PFSK-1 (cell line): ENCODE measurements at regions not wholly inside any gene's neighbourhood (a gene's known extent, or its start where the extent isn't known, plus 50 kb on each side); places are given as distances from the start of the nearest gene placed in this dataset.

Source experiments
- FOXP2 ChIP-seq: optimal IDR thresholded peaks from 2 replicates; pipeline ENCODE3; 2011; ENCODE audit warnings: borderline replicate concordance, control low read depth, inconsistent platforms; ENCODE audit not compliant: insufficient read depth; ENCODE audit errors: extremely low read length, extremely low read depth
- POLR2AphosphoS5 ChIP-seq: IDR thresholded peaks from 2 replicates; pipeline ENCODE4 v1.6.1; 2012; ENCODE audit warnings: low read depth, mild to moderate bottlenecking, control low read depth, low read length, moderate library complexity
- SIN3A ChIP-seq: IDR thresholded peaks from 2 replicates; pipeline ENCODE4 v1.6.1; 2012; ENCODE audit warnings: mild to moderate bottlenecking, low read length, moderate library complexity, borderline replicate concordance; ENCODE audit not compliant: insufficient read depth
- TAF1 ChIP-seq: IDR thresholded peaks from 2 replicates; pipeline ENCODE4 v1.6.1; 2012; ENCODE audit warnings: low read length, control low read depth, borderline replicate concordance; ENCODE audit not compliant: insufficient read depth
- TF ChIP-seq, protein P1 (sequence below), 2 experiments: IDR thresholded peaks; 2 replicates each; pipeline versions ENCODE4 v1.6.1 to v1.8.0; 2011 to 2012; ENCODE audit warnings: low read depth in 2 of 2, low read length in 2 of 2, control low read depth in 1 of 2, inconsistent platforms in 1 of 2, mild to moderate bottlenecking in 1 of 2, moderate library complexity in 1 of 2; ENCODE audit not compliant: insufficient read depth in 1 of 2

DNA sequence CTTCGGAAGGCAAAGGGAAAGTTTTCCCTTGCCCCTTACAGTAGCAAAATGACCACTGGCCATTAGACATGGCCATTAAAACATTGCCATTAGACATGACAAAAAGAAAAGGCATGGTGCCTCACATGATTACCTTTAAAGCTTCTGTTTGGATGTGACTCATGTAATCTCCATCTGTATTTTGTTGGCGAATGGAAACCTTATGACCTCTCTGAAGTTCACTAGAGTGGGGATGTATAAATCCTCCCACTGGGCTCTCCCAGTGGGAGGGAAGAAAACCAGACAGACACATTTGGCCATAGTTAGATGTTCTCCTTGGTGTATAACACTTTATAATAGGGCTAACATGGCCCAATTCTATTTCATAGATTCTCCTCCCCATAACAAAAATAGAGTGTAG lies 152.6 kb downstream of the MAGEB17 start:
- TF ChIP-seq TAF1 (no peak), SIN3A (no peak), POLR2AphosphoS5 (no peak), FOXP2 (no peak)
- TF ChIP-seq, protein P1, sequence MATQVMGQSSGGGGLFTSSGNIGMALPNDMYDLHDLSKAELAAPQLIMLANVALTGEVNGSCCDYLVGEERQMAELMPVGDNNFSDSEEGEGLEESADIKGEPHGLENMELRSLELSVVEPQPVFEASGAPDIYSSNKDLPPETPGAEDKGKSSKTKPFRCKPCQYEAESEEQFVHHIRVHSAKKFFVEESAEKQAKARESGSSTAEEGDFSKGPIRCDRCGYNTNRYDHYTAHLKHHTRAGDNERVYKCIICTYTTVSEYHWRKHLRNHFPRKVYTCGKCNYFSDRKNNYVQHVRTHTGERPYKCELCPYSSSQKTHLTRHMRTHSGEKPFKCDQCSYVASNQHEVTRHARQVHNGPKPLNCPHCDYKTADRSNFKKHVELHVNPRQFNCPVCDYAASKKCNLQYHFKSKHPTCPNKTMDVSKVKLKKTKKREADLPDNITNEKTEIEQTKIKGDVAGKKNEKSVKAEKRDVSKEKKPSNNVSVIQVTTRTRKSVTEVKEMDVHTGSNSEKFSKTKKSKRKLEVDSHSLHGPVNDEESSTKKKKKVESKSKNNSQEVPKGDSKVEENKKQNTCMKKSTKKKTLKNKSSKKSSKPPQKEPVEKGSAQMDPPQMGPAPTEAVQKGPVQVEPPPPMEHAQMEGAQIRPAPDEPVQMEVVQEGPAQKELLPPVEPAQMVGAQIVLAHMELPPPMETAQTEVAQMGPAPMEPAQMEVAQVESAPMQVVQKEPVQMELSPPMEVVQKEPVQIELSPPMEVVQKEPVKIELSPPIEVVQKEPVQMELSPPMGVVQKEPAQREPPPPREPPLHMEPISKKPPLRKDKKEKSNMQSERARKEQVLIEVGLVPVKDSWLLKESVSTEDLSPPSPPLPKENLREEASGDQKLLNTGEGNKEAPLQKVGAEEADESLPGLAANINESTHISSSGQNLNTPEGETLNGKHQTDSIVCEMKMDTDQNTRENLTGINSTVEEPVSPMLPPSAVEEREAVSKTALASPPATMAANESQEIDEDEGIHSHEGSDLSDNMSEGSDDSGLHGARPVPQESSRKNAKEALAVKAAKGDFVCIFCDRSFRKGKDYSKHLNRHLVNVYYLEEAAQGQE (IDR thresholded peaks at IDR 0.05; ENCODE audit: insufficient read depth in 1 of 2, low read depth in 2 of 2, low read length in 2 of 2): no peak

DNA sequence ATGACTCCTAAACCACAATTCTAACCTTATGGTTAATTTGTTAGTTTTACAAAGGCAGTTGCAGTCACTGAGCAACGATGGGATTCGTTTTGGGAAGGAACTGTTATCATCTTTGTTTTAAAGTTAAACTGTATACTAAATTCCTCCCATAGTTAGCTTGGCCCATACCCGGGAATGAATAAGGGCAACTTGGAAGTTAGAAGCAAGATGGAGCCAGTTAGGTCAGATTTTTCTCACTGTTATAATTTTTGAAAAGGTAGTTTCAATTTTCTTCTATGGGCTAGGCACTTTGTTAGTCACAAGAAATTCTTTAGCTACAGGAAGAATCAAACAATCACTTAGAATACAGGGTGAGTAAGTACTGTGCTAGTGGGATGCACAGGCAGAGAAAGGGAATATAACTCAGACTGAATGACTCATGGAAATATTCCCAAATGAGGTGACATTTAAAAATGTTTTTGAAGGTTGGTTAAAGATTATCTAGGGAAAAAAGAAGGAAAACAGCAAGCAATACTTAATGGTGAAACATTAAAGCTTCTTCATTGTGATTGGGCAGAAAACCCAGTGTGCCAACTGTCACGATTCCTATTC lies 153.6 kb downstream of the MAGEB17 start:
- TF ChIP-seq FOXP2: no peak
- TF ChIP-seq SIN3A: no peak
- TF ChIP-seq POLR2AphosphoS5: no peak
- TF ChIP-seq TAF1: no peak
- TF ChIP-seq, protein P1 (IDR thresholded peaks at IDR 0.05; ENCODE audit: insufficient read depth in 1 of 2, low read depth in 2 of 2, low read length in 2 of 2): no peak

DNA sequence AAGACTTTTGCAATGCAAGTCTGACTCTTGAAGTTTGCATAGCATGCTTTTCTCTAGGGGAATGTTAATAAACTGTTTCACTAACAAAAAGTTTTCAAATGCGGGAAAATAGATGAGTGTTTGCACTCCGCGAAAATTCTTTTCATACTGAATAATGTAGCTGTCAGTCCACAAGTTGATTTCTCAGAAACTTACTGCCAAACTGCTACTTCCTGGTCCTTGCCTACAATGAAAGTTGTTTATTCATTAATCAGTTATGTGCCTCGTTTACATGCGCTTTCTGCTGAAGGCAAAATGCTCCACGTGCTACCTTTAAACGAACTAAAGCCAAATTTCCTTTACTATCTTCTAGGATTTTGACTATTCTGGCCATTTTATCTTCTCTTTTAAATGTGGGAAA lies 166.2 kb downstream of the MAGEB17 start:
- TF ChIP-seq TAF1 (no peak), POLR2AphosphoS5 (no peak), SIN3A (no peak), FOXP2 (no peak)
- TF ChIP-seq, protein P1 (IDR thresholded peaks at IDR 0.05; ENCODE audit: insufficient read depth in 1 of 2, low read depth in 2 of 2, low read length in 2 of 2): no peak

DNA sequence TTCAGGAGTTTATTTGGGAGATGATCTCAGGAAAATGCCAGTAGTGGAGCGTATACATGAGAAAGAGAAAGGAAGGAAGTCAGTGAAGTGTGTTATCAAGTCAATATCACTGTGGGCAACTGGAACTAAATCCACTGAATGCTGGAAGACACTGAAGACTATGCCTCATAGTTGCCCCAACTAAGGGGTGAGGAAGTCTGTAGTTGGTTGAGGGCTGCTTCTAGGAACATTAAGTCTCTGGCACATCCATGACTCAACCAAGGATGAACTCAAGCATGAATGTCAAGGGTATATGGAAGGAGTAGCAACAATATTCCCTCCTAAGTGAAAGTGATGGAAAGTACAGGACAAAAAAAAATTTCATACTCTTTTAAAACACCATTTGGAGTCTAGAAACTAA lies 167.9 kb downstream of the MAGEB17 start:
- no peak for TF ChIP-seq SIN3A
- no peak for TF ChIP-seq POLR2AphosphoS5
- no peak for TF ChIP-seq FOXP2
- TF ChIP-seq TAF1: no peak
- TF ChIP-seq, protein P1 (IDR thresholded peaks at IDR 0.05; ENCODE audit: insufficient read depth in 1 of 2, low read depth in 2 of 2, low read length in 2 of 2): no peak
